NOMO-1 treated with DMSO at 0.1 percent for 48 hours (cell line): ENCODE measurements at regions not wholly inside any gene's neighbourhood (a gene's known extent, or its start where the extent isn't known, plus 50 kb on each side); places are given as distances from the start of the nearest gene placed in this dataset.
A peak's percentile ranks its signal among the peaks of the same experiment; 100 is the strongest.
"Not testable (repeated sequence)": the region's sequence is repeated elsewhere in the genome, so short reads cannot be mapped to it uniquely, and the experiment has no call there.

Experiments
- DNase-seq: peaks from one replicate; lab custom pipeline; 2025; ENCODE audit not compliant: unreplicated experiment; lab: John Stamatoyannopoulos, UW

GRCh38 chr7:82625377-82625776 lies 181.8 kb upstream of the CACNA2D1 start:
- DNase-seq: no peak

DNA sequence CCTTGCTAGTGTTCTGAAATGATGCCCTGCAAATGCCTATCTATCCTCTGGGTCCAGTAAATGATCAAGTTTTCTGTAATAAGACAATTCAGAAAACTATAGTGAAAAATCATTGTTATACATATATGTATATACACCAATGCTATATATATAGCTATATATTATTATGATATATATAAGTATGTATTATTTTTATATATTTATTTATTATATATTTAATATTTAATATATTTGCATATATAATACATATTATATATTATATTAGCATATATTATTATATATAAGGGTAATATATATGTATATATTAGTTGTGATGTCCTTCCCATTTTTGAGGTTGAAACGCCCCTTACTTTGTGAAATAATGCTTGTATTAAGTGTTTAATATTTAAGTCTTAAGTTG lies 181.4 kb upstream of the CACNA2D1 start:
- no peak for DNase-seq

GRCh38 chr7:82624337-82624736 lies 180.8 kb upstream of the CACNA2D1 start:
- DNase-seq: no peak

DNA sequence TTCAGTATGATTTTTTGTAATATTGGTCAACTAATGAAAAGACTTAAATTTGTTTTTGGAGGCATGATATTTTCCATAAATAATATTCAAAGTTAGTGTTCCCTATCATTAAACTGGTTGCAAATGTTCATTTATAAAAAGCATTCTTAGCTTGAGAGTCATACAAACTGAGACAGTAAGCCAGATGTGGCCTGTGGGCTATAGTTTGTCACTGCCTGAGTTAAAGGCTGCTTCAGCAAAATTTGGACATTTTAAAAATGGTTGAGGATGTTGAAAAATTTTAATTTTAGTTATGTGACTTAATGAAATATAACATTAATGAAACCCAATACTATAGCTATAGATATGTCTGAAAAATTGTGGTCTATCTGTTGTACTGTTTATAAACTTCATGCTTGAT lies 180.2 kb upstream of the CACNA2D1 start:
- no peak for DNase-seq

GRCh38 chr7:82617156-82617555 lies 173.6 kb upstream of the CACNA2D1 start:
- no peak for DNase-seq

DNA sequence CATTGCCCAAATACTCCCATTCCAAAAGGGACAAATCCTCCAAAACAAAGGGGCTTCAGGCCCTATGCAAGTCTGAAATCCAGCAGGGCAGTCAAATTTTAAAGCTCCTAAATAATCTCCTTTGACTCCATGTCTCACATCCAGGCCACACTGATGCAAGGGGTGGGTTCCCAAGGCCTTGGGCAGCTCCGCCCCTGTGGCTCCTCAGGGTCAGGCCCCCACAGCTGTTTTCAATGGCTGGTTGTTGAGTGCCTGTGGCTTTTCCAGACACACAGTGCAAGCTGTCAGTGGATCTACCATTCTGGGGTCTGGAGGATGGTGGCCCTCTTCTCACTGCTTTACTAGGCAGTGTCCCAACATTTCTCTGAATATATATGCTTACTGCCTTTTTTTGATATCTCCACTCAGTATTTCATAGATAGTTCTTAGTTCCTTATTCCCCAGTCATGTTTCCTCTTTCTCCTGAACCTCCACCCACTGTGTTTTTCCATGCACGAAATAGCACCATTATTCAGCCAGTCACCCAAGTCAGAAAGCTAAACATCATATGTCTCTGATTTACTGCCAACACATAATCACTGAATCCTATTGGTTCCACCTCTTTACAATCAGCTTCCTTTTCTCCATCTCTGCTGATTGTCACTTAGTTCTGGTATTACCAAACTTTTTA lies 172.6 kb upstream of the CACNA2D1 start:
- DNase-seq: peak; percentile 98

GRCh38 chr7:82615527-82615926 lies 171.9 kb upstream of the CACNA2D1 start:
- DNase-seq: peak; percentile 96

- DNase-seq: no peak
These were observed 166.2 kb upstream of the CACNA2D1 start for GRCh38 chr7:82609746-82610145.

GRCh38 chr7:82605247-82605864 lies 161.8 kb upstream of the CACNA2D1 start:
- peak; percentile 77 for DNase-seq

GRCh38 chr7:82602066-82602465 lies 158.5 kb upstream of the CACNA2D1 start:
- DNase-seq: no peak

DNA sequence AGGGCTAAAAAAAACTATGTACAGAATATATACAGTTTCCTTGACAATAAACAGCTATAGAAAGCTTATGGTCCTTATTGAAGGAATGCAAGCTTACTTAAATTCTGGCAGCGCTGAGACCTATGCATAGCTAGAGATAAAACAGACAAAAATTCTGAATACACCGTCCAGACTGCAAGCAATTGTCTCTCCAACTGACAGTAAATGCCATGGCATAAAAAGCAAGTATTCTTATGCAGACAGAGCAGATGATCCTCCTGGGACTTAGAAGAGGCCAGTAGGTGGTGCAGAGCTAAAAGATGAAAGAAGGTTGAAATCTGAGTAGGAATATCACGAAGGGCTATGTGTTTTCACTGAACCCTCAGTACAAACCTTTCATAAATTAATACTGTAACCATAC lies 157.0 kb upstream of the CACNA2D1 start:
- DNase-seq: no peak

DNA sequence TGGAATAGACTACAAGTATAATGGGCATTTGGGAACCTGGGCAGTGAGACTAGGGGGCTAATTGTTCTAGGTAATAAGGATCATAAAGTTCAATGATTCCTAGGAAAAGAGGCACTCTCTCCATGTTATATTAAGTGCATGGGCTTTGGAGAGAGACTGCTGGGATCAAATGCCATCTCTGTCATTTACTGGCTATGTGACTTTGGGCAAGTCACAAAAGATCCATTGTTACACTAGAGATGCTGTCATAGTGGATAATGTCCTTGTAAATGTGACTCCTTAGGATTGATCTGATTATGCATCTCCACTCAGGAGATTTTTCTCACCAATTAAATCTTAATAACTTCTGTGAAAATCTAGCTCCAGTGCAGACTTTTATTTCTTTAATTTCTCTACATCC lies 156.3 kb upstream of the CACNA2D1 start:
- DNase-seq: no peak

GRCh38 chr7:82598958-82599357 lies 155.4 kb upstream of the CACNA2D1 start:
- peak; percentile 38 for DNase-seq

DNA sequence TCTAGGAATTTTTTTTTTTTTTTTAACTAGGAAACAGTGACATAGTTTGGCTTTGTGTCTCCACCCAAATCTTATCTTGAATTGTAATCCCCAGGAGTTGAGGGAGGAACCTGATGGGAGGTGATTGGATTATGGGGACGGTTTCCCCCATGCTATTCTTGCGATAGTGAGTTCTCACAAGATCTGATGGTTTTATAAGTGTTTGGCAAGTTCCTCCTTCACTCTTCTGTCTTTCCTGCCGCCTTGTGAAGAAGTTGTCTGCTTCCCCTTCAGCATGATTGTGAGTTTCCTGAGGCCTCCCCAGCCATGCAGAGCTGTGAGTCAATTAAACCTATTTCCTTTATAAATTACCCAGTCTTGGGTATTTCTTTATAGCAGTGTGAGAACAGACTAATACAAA lies 152.2 kb upstream of the CACNA2D1 start:
- DNase-seq: peak; percentile 87

DNA sequence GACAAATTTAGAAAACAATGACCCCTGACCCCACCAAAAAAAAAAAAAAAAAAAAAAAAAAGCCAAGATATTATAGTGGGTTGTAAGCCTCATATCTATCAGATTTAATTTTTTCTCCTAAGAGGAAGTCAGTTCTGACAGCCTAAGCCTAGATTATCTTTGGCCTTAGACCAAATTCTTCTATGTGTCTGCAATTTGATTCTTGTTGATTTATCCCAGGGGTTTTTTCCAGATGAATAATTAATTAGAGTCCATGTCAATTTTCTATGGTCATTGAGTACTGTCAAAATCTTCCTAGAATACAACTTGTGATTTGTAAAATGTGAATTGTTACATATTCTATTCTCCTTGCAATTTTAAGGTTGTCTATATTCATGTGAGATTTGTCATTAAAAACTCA lies 151.6 kb upstream of the CACNA2D1 start:
- DNase-seq: no peak

DNA sequence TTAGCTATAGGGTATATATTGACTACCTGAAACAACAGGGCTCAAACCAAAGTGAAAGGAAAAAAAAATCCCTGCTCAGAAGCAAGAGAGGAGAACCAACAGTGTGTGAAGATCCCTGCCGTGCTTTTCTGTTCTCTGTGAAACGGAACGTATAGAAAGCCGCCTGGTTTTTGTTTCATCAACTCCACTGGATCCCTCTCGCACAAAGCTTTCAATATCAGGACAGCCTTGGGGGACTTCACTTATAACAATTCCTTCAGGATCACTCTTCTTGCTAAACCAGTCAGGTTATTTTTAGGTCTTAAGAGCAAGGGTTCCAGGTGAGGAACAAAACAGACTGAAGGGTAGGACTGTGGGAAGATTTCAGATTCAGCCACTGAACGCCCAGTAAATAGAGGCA lies 151.1 kb upstream of the CACNA2D1 start:
- DNase-seq: no peak

DNA sequence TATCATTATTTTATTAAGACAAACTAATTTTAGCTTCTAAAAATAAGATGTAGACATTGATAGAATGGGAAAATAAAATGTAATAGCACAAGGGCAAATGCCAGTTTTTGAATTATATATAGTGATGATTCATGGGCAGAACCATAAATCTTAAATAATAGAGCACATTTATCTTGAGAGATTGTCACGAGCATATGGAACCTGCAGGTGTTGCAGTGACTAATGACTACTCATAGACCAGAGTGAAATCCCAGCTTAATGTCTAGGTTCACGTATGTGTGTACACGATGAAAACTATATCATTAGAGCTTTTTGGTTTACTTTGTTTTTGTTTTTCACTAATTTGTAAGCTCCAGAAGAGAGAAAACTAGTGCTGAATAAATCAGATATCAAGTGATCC lies 150.2 kb upstream of the CACNA2D1 start:
- DNase-seq: peak; percentile 15

GRCh38 chr7:82592416-82592815 lies 148.8 kb upstream of the CACNA2D1 start:
- DNase-seq: no peak

DNA sequence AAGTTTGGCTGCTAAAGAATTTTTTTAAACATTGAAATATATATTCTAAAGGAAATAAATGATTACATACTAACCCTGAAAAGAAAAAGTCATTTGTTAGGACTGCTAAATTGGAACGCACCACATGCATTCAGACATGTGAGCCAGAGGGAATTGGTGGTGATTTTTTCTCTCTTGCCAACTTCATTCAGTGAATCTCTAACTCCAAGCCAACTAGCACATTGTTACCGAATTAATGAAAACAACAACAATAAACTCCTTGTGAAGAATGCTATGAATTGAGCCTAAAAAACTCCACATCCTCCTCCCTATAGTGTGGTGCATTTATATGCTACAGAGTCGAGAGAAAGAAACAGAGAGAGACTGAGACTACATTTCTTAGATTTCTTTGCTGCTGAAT lies 135.5 kb upstream of the CACNA2D1 start:
- DNase-seq: no peak

GRCh38 chr7:82578430-82578829 lies 134.9 kb upstream of the CACNA2D1 start:
- no peak for DNase-seq

GRCh38 chr7:82572195-82572880 lies 128.8 kb upstream of the CACNA2D1 start:
- DNase-seq: peak; percentile 87

DNA sequence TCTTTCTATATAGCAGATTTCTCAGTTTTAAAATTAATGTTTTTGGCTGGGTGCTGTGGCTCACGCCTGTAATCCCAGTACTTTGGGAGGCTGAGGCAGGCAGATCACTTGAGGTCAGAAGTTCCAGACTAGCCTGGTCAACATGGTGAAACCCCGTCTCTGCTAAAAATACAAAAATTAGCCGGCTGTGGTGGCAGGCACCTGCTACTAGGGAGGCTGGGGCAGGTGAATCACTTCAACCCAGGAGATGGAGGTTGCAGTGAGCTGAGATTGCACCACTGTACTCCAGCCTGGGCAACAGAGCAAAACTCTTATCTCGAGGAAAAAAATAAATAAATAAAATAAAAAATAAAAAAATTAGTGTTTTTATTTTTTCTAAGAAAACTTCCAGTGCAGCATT lies 127.5 kb upstream of the CACNA2D1 start:
- not testable (repeated sequence) for DNase-seq
